ENCODE measurements at regions not wholly inside any gene's neighbourhood (a gene's known extent, or its start where the extent isn't known, plus 50 kb on each side); places are given as distances from the start of the nearest gene placed in this dataset.

- no peak for TF ChIP-seq EZH2 (IDR thresholded peaks at IDR 0.05; ENCODE audit: insufficient read depth, low read length)
- TF ChIP-seq CTCF (IDR thresholded peaks at IDR 0.05; ENCODE audit: insufficient read depth, low read depth, low read length), result no peak
Measured at GRCh38 chr5:87782916-87783315, 370.2 kb upstream of the CCNH start.
